A673 (cell line): ENCODE measurements at regions not wholly inside any gene's neighbourhood (a gene's known extent, or its start where the extent isn't known, plus 50 kb on each side); places are given as distances from the start of the nearest gene placed in this dataset.

ENCODE experiments used
- BruUV-seq: library from RNA; stranded (reverse); fragments of 400-500 nt; replicated peaks from 2 replicates; lab custom pipeline; 2021; lab: Mats Ljungman, UMichigan
- CTCF ChIA-PET: fragments of 300-600 bp; sonication (Branson Sonifier 250); formaldehyde crosslinking; loops from one replicate; lab custom pipeline; 2022; ENCODE audit warnings: antibody characterized with exemption; lab: Charles Lee
- POLR2A ChIA-PET: fragments of 300-600 bp; sonication (Branson Sonifier 250); formaldehyde crosslinking; loops from one replicate; lab custom pipeline; 2022; ENCODE audit warnings: antibody characterized with exemption; ENCODE audit not compliant: low non-redundant PET; lab: Charles Lee
- DNase-seq: peaks from one replicate; pipeline ENCODE4 v3.0.0-alpha.2; 2015; ENCODE audit warnings: low spot score
- H3K27ac ChIP-seq: fragments of 200-600 bp; sonication (generic); 2 replicates; pipeline ENCODE4 v1.5.1; 2016; ENCODE audit warnings: mixed run types, low read depth, mild to moderate bottlenecking, mixed read lengths, antibody characterized with exemption, low read length; ENCODE audit not compliant: poor library complexity, severe bottlenecking
- H3K27me3 ChIP-seq: fragments of 200-600 bp; sonication (generic); replicated peaks from 2 replicates; pipeline ENCODE4 v1.6.1; 2017; ENCODE audit warnings: mixed run types, low read depth, mild to moderate bottlenecking, mixed read lengths, antibody characterized with exemption, low read length; ENCODE audit not compliant: insufficient read depth, poor library complexity
- H3K36me3 ChIP-seq: fragments of 200-600 bp; sonication (generic); 2 replicates; pipeline ENCODE4 v1.6.1; 2016; ENCODE audit warnings: mixed run types, mild to moderate bottlenecking, mixed read lengths, antibody characterized with exemption, low read length; ENCODE audit not compliant: insufficient read depth, poor library complexity, severe bottlenecking
- H3K4me1 ChIP-seq: fragments of 200-600 bp; sonication (generic); 2 replicates; pipeline ENCODE4 v1.6.1; 2017; ENCODE audit warnings: mixed run types, mild to moderate bottlenecking, mixed read lengths, antibody characterized with exemption, low read length; ENCODE audit not compliant: insufficient read depth, poor library complexity, severe bottlenecking
- H3K4me3 ChIP-seq: fragments of 200-600 bp; sonication (generic); 2 replicates; pipeline ENCODE4 v1.5.1; 2016; ENCODE audit warnings: low read depth, mixed run types, mild to moderate bottlenecking, mixed read lengths, low read length; ENCODE audit not compliant: poor library complexity, severe bottlenecking
- H3K9me3 ChIP-seq: fragments of 200-600 bp; sonication (generic); 2 replicates; pipeline ENCODE4 v1.6.1; 2016; ENCODE audit warnings: mixed run types, low read depth, mild to moderate bottlenecking, mixed read lengths, antibody characterized with exemption, low read length; ENCODE audit not compliant: poor library complexity, severe bottlenecking
- CTCF ChIP-seq: fragments of 300-800, 200-600 bp; sonication (generic); conservative IDR thresholded peaks from 2 replicates; pipeline ENCODE4 v1.5.1; 2017; ENCODE audit warnings: low read depth, mild to moderate bottlenecking, antibody characterized with exemption, low read length, moderate library complexity, mixed read lengths
- EZH2 ChIP-seq: fragments of 200-600 bp; sonication (generic); IDR thresholded peaks from 2 replicates; pipeline ENCODE4 v1.6.1; 2017; ENCODE audit warnings: borderline replicate concordance, low read depth, mild to moderate bottlenecking, mixed read lengths, antibody characterized with exemption, low read length; ENCODE audit not compliant: poor library complexity, severe bottlenecking
- intact Hi-C: fragments of 100-400 bp; cut with micrococcal nuclease; formaldehyde crosslinking; loops from one replicate; pipeline ENCODE4 v1.10.0; 2022; ENCODE audit not compliant: unreplicated experiment

DNA sequence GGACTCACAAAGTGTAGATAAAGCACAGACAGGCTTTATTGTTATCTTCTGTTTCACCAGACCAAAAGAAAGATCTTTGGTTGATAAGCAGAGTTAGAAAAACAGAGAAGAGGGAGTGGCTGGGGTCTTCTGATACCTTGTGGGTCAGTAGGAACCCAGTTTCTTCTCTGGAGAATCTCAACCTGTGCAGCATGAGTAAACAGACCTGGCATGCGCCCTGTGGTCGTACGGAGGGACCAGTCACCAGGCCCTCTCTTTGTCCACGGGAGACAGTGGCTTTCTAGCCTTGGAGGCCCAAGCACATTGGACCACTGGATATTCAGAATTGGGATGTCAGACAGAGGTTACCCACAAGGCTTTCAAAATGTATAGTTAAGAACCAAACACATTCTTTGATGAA lies 418.9 kb upstream of the FANCL start:
- Histone ChIP-seq H3K4me1 (no peaks in the 10 kb centered on the region), H3K36me3 (no peaks in the 10 kb centered on the region), H3K4me3 (no peak overlapping the region), H3K9me3 (no peaks in the 10 kb centered on the region), H3K27ac (no peak overlapping the region), H3K27me3 (peaks cover 13% of the 10 kb centered on the region)
- no peak for DNase-seq
- ChIA-PET CTCF (no interaction called here), POLR2A (no interaction called here)
- BruUV-seq, result no TSS peak
- intact Hi-C loops, result no loop called here
- TF ChIP-seq EZH2, result no peak
- no peak for TF ChIP-seq CTCF

GRCh38 chr2:58655152-58655551 lies 414.0 kb upstream of the FANCL start:
- H3K36me3 ChIP-seq, result no peaks in the 10 kb centered on the region

GRCh38 chr2:58651930-58652329 lies 410.8 kb upstream of the FANCL start:
- intact Hi-C loops, result no loop called here
- CTCF ChIA-PET, result no interaction called here
- TF ChIP-seq EZH2, result no peak
- no peak for TF ChIP-seq CTCF
- no peak overlapping the region for H3K4me3 ChIP-seq
- no peak overlapping the region for H3K27ac ChIP-seq
- H3K4me1 ChIP-seq, result no peaks in the 10 kb centered on the region
- H3K27me3 ChIP-seq, result peaks cover 42% of the 10 kb centered on the region
- POLR2A ChIA-PET, result no interaction called here
- no peaks in the 10 kb centered on the region for H3K9me3 ChIP-seq
- no TSS peak for BruUV-seq
- H3K36me3 ChIP-seq, result no peaks in the 10 kb centered on the region
- DNase-seq, result no peak

More at GRCh38 chr2:58655152-58655551, 414.0 kb upstream of the FANCL start:
- DNase-seq, result no peak
- Histone ChIP-seq H3K4me3 (no peak overlapping the region), H3K27me3 (peaks cover 38% of the 10 kb centered on the region), H3K9me3 (no peaks in the 10 kb centered on the region), H3K4me1 (no peaks in the 10 kb centered on the region), H3K27ac (no peak overlapping the region)
- intact Hi-C loops, result no loop called here
- ChIA-PET CTCF (no interaction called here), POLR2A (no interaction called here)
- TF ChIP-seq CTCF (no peak), EZH2 (no peak)
- no TSS peak for BruUV-seq
